HPDE6-E6E7 (cell line): ENCODE measurements at regions not wholly inside any gene's neighbourhood (a gene's known extent, or its start where the extent isn't known, plus 50 kb on each side); places are given as distances from the start of the nearest gene placed in this dataset.

ENCODE experiments used
- DNase-seq: peaks from one replicate; pipeline ENCODE4 v3.0.0; 2011; ENCODE audit warnings: missing footprints; ENCODE audit errors: extremely low spot score

DNA sequence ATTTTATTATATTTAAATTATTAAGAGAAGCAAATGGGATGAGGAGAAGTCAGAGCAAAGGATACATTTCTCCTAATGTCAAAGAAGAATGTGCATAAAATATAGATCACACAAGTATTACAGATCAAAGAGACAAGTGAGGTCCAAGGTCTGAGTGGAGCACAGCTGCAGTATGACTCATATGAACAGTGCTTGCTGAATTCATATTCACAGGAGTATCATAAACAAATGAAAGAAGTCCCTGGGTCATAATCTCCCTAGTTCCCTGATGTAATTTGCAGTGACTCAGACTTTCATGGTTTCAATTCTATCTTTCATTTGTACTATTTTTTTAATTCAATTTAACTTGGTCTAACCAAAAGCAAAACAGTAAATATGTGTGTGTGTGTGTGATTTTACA, 499.0 kb upstream of the CCDC179 start:
- peak; percentile 58 for DNase-seq

DNA sequence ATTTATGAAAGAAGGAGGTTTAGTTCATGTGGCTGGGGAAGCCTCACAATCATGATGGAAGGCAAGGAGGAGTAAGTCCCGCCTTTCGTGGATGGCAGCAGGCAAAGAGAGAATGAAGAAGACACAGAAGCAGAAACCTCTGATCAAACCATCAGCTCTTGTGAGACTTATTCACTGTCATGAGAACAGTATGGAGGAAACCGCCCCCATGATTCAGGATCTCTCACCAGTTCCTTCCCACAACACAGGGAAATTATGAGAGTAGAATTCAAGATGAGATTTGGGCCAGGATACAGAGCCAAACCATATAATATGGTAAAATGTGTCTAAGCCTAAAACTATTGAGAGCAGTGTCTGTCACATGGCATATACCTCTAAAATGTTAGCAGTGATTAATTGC, 503.8 kb upstream of the CCDC179 start:
- no peak for DNase-seq

DNA sequence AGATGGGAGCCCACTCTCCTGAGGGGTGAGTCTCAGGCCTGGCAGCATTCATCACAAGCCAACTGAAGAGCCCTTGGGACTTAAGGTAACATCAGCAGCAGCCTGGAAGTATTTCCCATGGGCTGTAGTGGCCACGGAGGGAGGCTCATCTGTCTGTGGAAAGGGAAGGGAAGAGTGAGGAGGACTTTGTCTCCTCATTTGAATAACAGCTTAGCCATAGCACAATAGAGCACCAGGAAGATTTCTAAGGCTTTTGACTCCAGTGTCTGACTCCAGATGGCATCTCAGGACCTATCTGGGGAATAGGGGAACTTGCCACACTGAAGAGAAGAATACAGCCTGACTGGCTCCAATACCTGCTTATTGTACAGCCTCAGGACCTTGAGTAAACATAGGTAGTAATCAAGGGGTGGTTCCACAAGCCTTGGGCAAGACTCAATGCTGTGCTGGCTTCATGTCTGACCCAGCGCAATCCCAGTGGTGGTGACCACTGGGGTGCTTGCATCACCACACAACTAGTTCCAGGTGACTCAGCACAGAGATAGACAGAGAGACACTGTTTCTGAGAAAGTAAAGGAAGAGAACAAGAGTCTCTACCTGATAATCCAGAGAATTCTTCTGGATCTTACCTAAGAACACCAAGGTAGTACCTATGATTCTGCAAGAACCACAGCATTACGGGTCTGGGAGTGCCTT, 510.5 kb upstream of the CCDC179 start:
- DNase-seq: no peak

DNA sequence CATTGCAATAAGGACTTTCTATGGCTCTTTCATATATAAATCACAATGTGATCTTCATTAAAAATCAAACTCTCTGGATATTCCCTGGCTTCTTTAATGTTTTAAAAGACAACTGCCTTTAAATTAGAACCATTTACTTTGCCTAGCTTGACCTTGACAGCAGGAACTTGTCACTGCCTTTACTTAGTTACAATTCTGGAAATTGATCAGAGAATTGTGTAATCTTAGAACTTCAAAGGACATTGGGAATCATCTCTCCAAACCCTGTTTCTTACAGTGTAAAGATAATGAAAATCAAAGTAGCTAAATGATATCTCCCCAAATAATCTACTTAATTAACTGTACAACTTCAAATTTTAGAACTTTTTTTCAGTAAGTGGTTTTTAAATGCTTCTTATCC, 517.6 kb upstream of the CCDC179 start:
- DNase-seq: no peak

DNA sequence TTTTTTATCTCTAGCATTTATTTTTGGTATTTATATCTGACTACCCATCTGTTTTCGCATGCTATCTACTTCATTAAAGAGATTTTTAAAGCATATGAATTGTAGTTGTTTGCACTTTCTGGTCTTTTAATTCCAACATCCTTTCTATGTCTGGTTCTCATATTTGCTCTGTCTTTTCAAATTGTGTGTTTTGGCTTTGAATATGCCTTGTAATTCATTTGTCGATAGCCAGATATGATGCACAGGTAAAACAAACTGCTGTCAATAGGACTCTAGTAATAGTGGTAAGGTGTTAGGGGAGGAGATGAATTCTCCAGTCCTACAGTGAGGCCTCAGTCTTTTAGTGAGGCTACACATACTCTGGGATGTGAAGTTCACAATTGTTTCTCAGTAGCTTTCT, 530.8 kb upstream of the CCDC179 start:
- no peak for DNase-seq

DNA sequence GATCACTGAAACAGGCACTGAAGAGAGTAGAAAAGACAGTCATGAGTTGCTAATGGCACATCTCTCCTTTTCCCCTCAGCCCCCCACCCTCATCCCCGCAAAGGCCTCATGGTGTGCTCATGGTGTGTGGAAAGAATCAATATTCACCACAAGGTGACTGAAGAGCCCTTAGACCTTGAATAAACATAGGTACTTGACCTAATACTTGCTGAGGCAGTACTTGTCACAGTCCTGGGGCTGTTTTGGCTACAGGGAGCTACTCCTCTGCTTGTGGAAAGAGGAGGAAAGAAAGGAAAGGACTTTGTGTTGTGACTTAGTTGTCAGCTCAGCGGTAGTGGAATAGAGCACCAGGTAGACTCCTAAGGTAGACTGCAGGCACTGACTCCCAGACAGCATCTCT, 537.8 kb upstream of the CCDC179 start:
- DNase-seq: no peak

DNA sequence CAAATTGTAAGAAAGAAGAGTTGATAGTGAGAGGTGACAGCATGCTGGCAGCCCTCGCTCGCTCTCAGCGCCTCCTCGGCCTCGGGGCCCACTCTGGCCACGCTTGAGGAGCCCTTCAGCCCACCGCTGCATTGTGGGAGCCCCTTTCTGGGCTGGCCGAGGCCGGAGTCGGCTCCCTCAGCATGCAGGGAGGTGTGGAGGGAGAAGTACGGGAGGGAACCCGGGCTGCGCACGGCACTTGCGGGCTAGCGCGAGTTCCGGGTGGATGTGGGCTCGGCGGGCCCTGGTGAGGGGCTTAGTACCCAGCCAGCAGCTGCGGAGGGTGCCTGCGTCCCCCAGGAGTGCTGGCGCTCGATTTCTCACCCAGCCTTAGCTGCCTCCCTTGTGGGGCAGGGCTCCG, 539.7 kb upstream of the CCDC179 start:
- no peak for DNase-seq

DNA sequence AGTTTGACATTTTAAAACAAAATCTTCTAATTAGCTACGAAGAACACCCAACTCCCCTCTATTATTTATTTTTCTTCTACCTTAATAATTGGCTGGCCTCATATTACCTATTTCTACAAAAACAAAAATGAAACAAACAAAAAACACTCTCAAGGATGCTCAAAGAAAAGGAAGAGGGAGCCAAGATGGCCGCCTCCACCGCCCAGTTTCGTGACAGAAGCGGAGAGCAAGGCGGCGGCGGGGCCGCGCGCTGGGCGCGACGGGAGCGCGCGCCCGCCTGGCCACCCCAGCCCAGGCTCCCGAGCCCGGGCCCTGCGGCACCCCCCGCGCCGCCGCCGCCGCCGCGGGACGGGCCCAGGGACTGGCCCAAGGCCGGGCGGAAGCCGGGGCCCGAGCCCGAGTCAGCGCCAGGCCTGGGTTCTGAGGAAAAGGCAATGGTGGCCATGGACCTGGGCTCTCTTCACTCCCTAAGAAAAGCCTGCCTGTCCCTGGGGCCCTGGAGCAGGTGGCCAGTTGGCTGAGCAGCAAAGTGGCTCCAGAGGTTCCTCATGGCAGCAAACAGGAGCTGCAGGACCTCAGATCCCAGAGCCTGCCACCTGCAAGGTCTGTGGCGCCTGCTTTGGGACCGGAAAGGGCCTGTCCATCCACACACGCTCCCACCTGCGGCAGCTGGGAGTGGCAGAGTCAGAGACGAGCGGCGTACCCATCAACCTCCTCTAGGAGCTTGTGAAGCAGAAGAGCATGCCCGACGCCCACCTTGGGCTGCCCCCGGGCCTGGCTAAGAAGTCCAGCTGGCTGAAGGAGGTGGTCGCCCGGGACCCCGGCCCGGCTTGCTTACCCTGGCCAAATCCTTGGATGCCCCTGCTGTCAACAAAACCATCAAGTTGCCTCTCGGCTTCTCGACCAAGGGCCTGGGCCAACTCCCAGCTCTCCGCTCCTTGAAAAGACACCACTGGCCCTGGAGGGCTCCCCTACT, 543.2 kb upstream of the CCDC179 start:
- DNase-seq: no peak

DNA sequence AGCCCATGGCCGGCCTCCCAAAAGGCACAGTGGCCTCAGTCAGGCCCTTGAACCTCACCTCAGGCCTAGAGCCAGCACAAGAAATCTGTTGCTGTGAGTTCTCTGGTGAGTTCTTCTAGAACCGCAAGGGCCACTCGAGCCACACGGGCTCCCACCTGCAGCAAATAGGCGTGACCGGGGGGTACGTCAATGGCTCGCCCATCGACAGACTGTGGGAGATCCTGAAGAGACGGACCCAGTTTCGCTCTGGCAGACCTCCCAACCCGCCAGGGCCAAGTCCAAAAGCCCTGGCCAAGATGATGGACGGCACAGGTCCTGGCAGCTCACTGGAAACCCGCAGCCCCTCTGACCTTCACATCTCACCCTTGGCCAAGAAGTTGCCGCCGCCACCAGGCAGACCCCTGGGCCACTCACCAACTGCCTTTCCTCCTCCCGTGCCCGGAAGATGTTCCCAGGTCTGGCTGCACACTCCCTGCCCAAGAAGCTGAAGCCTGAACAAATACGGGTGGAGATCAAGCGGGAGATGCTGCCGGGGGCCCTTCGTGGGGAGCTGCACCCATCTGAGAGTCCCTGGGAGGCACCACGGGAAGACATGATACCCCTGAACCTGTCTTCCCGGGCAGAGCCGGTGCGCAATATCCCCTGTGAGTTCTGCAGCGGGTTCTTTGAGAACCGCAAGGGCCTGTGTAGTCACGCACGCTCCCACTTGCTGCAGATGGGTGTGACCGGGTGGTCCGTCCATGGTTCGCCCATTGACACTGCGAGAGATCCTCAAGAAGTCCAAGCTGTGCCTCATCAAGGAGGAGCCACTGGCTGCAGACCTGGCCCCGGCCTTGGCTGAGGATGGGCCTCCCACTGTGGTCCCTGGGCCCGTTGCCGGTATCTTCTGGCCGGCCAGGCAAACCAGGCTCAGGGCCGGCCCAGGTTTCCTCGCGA, 544.2 kb upstream of the CCDC179 start:
- DNase-seq: no peak

DNA sequence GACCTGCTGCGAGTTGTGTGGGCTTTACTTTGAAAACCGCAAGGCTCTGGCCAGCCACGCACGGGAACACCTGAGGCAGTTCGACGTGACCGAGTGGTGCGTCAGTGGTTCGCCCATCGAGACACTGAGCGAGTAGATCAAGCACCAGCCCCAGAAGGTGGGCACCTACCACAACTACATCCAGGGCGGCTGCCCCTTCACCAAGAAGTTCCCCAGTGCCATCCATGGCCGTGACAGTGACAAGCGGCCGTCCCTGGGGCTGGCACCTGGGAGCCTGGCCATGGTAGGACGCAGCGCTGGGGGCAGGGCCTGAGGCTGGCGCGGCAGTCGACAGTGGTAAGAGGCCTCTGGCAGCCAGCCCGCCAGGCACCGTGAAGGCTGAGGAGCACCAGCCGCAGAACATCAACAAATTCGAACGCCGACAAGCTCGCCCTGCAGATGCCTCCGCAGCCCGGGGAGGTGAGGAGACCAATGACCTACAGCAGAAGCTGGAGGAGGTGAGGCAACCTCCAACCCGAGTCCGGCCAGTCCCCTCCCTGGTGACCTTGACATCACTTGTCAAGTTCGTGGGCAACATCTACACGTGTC, 545.2 kb upstream of the CCDC179 start:
- no peak for DNase-seq

DNA sequence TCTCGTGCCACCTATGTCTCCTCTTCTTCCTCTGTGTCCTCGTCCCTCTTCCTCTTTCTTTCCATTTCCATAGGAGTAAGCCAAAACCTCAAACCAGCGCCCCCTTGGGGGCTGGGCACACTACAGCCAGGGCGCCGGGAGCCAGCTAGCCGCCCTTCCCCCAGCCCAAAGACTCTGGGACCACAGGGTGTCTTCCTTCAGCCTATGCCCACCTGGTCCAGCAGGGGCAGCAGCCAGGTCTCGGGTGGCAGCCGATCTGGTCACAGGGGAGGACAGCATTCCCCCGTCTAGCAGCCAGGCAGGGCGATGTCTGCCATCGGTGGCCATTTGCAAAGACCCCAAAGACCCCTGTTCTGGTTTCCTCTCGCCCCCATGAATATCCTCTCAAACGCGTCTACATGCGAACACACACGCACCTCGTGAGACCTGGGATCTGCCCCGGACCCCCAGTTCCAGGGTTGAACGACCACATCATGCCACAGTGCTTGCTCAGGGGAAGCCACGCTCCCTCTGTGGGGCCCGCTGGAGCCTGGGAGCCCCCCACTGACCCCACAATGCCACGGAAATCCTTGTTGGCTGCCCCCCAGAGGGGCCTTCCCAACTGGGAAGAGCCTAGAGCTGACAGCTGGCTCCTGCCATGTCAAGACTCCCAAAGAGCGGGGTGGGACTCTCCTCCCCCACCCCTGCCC, 546.0 kb upstream of the CCDC179 start:
- DNase-seq: no peak

DNA sequence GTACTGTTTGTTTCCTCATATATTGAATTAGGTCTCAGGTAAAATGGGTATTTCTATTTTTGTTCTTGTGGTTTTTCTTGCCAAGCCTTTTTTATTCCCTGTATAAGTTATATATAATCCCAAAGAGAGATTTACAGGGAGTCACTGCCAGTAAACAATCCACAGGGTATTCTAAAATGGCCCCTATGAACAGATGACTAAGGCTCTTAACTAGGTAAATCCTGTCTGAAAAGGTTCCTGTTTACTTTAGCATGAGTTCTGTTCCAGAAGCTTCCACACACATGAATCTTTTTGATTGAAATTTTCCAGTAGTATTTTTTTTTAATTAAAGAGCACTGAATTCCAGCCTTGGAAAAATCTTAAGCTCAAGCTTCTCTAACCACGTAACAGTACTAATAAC, 552.8 kb upstream of the CCDC179 start:
- no peak for DNase-seq

DNA sequence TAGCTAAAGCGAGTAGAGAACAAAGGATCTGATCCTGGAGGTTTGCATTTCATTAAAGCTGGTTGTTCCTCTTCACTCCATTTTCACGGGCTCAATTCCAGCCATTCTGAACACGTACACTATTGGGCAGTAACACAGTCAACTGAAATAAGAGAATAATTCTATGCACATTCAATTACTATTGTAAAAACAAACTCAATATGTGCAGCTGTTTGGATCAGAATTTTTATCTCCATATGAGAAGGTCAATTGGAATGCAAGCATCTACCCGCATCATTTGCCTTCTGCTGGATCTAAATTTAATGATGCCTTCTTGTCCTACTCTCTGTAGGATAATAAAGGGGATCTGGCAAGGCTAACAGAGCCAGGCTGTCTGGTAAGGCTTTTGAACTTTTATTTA, 562.8 kb upstream of the CCDC179 start:
- no peak for DNase-seq

DNA sequence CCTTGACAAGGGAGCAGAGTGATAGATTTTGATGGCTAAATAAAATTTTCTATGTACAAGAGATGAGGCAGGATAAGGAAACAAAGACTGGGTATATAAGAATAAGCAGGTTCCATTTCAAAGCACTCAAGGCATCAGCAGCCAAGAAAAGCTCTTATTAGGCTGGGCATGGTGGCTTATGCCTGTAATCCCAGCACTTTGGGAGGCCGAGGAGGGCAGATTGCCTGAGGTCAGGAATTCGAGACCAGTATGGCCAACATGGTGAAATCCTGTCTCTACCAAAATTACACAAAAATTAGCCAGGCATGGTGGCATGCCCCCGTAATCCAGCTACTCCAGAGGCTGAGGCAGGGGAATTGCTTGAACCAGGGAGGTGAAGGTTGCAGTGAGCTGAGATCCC, 563.4 kb upstream of the CCDC179 start:
- DNase-seq: no peak

DNA sequence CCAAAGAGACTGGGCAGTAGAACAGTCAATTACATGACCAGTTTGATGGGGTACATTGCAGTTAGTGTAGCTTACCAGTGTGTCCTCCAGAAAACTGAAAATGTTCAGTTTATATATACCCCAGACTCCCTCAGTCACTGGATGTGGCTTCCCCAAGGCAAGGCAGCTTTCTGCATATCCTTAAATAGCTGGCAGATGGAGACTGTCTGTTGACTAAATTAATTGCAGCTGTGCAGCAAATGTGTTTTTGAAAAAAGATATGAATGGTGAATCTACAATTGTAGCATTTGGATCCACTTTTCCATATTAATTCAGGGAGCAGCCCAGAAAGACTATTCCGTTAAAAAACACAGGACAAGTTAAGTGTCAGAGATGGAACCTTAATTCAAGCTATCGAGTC, 565.1 kb upstream of the CCDC179 start:
- no peak for DNase-seq

DNA sequence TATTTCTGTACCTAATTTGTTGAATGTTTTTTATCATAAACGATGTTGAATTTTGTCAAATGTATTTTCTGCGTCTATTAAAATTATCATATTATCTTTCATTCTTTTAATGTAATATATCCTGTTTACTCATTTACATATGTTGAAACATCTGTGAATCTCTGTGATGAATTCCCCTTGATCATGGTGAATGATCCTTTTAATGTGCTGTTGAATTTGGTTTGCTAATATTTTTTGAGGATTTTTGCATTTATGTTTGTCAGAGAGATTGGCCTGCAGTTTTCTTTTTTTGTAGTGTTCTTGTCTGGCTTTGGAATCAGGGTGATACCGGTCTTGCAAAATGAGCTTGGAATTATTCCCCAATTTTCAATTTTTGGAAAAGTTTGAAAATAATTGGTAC, 569.3 kb upstream of the CCDC179 start:
- DNase-seq: no peak

DNA sequence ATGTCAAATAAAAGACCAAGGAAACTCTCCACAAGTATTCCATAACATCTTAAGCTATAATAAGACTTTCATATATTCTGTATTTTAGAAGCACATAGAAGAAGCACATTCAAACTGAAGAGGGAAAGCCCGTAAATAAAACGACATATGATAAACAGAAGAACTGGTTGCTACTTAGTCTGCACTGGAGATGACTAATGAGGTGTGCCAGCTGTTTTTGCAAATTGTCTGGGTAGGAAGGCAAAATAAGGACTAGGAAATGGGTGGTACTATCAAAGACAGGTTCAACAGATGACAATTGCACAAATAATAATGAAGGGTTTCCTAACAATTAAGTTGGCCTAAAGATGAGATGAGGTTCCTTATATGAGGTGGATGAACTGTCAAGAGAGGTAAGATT, 593.2 kb upstream of the CCDC179 start:
- no peak for DNase-seq

DNA sequence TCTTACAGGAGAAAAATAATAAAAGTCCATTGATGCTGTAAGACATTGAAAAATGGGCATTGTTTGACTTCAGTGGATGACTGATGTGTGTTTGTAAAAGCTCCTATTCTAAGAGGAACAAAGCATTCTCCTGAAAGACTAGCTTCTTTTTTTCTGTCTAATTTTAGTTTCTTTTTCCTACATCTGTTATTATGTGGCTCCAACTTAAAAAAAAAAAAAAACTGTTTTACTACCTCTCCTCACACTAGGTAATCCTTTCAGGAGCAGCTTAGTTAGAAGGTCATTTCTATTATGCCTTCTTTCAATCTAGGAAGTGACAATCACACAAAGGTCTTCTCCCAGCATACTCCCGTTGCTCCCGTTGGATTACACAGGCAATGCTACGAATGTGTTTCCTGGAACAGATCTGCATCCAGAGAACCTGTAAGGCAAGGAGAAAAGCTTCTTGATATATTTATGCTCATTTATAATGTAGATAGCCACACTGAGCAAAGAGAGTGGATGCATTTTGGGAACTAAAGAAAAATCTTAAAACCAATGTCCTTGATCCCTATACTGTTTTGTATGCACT, 595.1 kb upstream of the CCDC179 start:
- no peak for DNase-seq

DNA sequence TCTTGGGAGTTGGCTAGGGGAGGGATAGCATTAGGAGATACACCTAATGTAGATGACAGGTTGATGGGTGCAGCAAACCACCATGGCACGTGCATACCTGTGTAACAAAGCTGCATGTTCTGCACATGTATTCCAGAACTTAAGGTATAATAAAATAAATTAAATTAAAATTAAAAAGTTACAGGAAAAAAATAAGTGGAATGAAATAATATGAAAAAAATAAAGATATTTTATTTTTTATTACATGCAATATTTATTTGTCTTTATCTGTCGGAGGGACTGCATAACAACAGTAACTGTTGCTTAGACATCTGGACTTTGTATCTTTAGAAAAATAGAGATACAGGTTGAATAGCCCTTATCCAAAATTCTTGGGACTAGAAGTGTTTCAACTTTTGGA, 597.4 kb upstream of the CCDC179 start:
- no peak for DNase-seq

DNA sequence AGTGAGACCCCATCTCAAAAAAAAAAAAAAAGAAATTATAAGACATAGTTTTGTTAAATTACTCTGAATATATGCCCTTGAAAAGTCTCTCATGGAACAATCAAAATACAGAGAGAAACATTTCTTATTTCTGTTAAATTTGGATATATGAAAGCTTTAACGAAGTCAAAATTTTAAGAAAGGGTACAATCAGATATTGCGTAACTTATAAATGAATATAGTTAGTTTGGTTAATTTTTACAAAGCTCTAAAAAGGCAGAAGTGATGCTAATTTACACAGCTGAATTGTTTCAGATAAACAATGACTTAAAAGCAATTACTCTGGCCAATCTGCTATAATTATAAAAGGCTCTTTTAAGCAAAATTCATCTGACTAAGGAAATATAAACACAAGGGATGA, 611.6 kb upstream of the CCDC179 start:
- no peak for DNase-seq

DNA sequence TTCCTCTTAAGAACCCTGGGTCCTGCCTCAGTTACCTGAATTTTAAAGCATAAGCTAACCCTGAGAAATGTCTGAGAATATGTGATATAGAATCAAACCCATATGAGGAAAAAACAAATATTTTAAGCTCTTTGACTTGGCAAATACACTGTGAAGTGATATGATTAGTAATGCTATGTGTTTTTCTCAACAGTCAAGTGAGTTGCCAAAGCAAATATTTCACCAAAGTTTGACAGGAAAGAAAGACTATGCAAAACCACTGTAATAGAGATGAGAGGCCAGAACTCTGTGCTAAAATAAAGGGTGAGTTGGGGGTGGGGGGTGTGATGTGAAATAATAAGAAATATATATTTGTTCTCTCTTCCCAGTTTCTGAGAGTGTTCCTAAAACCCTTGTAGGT, 613.5 kb upstream of the CCDC179 start:
- no peak for DNase-seq
